Kidney epithelial cell (primary cell): ENCODE measurements at regions not wholly inside any gene's neighbourhood (a gene's known extent, or its start where the extent isn't known, plus 50 kb on each side); places are given as distances from the start of the nearest gene placed in this dataset.

Experiments used
- DNase-seq: peaks from one replicate; pipeline ENCODE4 v3.0.0-alpha.2; 2010; ENCODE audit warnings: low read depth
- H3K27me3 ChIP-seq: 2 replicates; pipeline ENCODE4 v1.6.0; 2011; ENCODE audit warnings: low read length; ENCODE audit not compliant: control insufficient read depth, insufficient read depth
- H3K36me3 ChIP-seq: 2 replicates; pipeline ENCODE4 v1.5.1; 2011; ENCODE audit warnings: low read length; ENCODE audit not compliant: control insufficient read depth, insufficient read depth
- H3K4me3 ChIP-seq: 2 replicates; pipeline ENCODE4 v1.5.1; 2011; ENCODE audit warnings: low read depth, mild to moderate bottlenecking, control low read depth, low read length
- TF ChIP-seq, protein P1 (sequence below): IDR thresholded peaks from 2 replicates; pipeline ENCODE4 v1.5.1; 2011; ENCODE audit warnings: mild to moderate bottlenecking, moderate library complexity, low read length, control low read depth, inconsistent platforms; ENCODE audit not compliant: insufficient read depth, poor library complexity, severe bottlenecking

DNA sequence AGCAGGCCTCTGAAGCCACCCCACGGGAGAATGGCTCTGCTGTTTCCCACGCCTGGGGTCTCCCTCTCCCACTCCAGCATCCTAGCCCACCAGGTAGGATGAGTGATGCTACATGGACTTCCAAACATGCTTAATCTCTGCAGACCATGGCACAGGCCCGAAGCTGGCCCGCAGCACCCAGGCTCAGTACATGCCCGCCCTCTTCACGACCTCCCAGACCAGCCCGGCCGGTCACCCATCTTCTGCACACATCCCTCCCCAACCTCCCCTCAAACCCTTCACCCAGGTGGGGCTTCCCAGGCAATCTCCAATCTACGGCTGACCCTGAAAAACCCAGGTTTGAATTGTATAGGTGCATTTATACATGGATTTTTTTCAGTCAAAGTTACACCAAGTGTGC is 264.0 kb downstream of the TJP1 start:
- Histone ChIP-seq H3K36me3 (no peaks in the 10 kb centered on the region), H3K4me3 (no peak overlapping the region), H3K27me3 (no peaks in the 10 kb centered on the region)
- TF ChIP-seq, protein P1, sequence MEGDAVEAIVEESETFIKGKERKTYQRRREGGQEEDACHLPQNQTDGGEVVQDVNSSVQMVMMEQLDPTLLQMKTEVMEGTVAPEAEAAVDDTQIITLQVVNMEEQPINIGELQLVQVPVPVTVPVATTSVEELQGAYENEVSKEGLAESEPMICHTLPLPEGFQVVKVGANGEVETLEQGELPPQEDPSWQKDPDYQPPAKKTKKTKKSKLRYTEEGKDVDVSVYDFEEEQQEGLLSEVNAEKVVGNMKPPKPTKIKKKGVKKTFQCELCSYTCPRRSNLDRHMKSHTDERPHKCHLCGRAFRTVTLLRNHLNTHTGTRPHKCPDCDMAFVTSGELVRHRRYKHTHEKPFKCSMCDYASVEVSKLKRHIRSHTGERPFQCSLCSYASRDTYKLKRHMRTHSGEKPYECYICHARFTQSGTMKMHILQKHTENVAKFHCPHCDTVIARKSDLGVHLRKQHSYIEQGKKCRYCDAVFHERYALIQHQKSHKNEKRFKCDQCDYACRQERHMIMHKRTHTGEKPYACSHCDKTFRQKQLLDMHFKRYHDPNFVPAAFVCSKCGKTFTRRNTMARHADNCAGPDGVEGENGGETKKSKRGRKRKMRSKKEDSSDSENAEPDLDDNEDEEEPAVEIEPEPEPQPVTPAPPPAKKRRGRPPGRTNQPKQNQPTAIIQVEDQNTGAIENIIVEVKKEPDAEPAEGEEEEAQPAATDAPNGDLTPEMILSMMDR: no peak
- no peak for DNase-seq

DNA sequence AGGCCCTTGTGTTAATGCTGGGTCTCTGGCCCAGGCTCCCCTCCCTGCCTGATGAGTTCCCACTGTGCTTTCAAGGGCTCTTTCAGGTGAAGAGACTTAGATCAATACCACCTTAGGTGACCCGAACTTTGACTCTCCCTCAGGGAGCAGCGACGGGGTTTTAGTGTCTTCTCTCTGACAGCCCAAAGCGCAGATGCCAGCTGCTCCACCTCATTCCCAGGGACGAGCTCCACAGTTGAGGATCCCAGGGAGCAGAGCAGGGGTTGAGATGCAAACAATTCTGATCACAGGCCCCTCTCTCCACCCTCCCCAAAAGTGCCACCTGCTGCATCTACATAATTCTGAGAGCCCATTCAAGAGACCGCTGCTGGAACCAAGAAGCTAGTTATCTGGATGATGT is 265.1 kb downstream of the TJP1 start:
- Histone ChIP-seq H3K36me3 (no peaks in the 10 kb centered on the region), H3K4me3 (no peak overlapping the region), H3K27me3 (no peaks in the 10 kb centered on the region)
- TF ChIP-seq, protein P1: no peak
- DNase-seq: no peak

DNA sequence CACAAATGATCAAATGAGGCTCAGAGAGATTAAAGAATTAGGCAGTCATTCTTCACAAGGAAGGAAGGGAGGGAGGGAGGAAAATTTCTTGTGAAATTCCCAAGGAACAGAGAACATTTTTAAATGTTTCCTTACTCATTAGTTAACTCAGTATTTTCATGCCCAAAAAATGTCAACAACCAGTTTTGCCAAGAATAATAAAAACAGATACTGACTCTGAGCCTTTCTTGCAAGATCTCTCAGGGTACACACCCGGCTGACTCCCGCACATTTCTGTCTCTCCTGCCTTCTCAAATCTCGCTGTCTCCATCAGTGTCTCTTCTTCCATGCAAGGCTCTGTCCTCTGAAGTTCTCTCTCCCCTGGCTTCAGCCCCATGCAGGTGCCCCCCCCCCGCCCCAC is 265.9 kb downstream of the TJP1 start:
- H3K27me3 ChIP-seq: no peaks in the 10 kb centered on the region
- H3K4me3 ChIP-seq: no peak overlapping the region
- no peak for DNase-seq
- TF ChIP-seq, protein P1: no peak
- H3K36me3 ChIP-seq: no peaks in the 10 kb centered on the region

DNA sequence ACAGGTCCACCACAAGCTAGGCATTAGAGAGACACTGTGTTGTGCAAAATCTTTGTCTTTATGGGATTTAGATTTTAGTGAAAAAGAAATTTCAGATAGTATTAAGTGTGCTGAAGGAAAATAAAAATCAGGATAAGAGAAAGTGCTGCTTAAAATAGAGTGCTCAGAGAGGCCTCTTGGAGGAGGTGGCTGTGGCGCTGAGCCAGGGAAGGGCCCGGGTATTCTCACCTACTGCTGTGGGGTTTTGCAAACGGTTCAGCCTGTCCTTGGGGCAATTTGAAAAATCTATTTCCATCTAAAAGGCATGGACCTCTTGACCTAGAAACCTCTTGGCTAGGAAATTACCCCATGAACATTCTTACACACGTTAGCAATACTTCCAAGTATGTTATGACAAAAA is 267.7 kb downstream of the TJP1 start:
- H3K36me3 ChIP-seq: no peaks in the 10 kb centered on the region
- DNase-seq: no peak
- TF ChIP-seq, protein P1: no peak
- no peaks in the 10 kb centered on the region for H3K27me3 ChIP-seq
- no peak overlapping the region for H3K4me3 ChIP-seq

DNA sequence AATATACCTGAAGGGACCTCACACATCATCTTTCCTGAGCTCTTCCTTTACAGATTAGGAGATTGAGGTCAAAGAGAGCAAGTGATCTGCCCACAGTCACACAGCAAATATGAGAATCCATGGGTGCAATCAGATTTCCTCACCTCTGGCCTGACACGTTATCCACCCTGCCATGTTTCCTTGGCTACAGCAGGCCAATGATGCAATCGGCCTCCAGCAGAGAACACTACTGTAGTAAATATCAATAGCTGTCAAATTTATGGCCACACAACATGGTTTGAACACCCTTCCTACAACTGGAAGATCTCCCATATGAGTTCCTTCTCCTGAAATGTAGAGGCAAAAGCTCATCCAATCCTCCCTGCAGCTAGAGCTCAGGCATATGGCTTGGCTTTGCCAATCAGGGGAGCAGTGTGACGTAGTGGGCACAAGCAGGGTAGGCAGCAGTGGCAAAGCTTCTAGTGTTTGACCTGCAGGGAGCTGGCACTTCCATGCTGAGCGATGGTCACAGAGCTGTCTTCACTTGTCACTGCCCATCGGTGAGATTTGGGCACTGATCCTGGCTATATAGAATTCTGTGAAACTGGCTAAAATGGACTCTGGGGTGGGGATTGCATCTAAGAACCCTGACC is 271.3 kb downstream of the TJP1 start:
- Histone ChIP-seq H3K36me3 (no peaks in the 10 kb centered on the region), H3K27me3 (no peaks in the 10 kb centered on the region), H3K4me3 (no peak overlapping the region)
- TF ChIP-seq, protein P1: no peak
- no peak for DNase-seq

DNA sequence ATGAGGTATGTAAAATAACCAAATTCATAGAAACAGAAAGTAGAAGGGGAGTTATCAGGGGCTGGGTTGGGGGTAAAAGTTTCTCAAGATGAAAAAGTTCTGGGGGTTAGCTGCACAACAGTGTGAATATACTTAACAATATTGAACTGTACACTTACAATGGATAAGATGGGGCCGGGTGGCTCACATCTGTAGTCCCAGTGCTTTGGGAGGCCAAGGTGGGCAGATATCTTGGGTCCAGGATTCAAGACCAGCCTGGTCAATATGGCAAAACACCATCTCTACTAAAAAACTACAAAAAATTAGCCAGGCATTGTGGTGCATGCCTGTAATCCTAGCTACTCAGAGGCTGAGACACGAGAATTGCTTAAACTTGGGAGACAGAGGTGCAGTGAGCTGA is 274.3 kb downstream of the TJP1 start:
- no peak for DNase-seq
- Histone ChIP-seq H3K4me3 (no peak overlapping the region), H3K27me3 (no peaks in the 10 kb centered on the region), H3K36me3 (no peaks in the 10 kb centered on the region)
- TF ChIP-seq, protein P1: no peak
